Adrenal gland (tissue), 5 donors: ENCODE measurements at regions not wholly inside any gene's neighbourhood (a gene's known extent, or its start where the extent isn't known, plus 50 kb on each side); places are given as distances from the start of the nearest gene placed in this dataset.

ENCODE experiments used
- CTCF ChIP-seq, 6 experiments: fragments of 450-650 bp in 4 of 6; fragments of 200-600 bp in 2 of 6; sonication (generic) in 1 of 6; IDR thresholded peaks; 1 replicate in 5 of 6; 2 replicates in 1 of 6; pipeline versions ENCODE4 v1.5.1 to v1.8.0; 2016 to 2021; ENCODE audit warnings: antibody characterized with exemption in 6 of 6, mild to moderate bottlenecking in 2 of 6, moderate library complexity in 1 of 6
- POLR2A ChIP-seq, 2 donors: fragments of 450-650 bp; IDR thresholded peaks; one replicate each; pipeline ENCODE4 v1.6.1; 2017; ENCODE audit warnings: antibody characterized with exemption in 2 of 2, mild to moderate bottlenecking in 2 of 2, moderate library complexity in 1 of 2
- donor health status: DM: no; HTN: no; CAD: no.

GRCh38 chr1:101683561-101683960 is 313.2 kb downstream of the OLFM3 start:
- no peak for TF ChIP-seq CTCF (IDR thresholded peaks at IDR 0.05)
- TF ChIP-seq POLR2A (IDR thresholded peaks at IDR 0.05): no peak
